ENCODE measurements at regions not wholly inside any gene's neighbourhood (a gene's known extent, or its start where the extent isn't known, plus 50 kb on each side); places are given as distances from the start of the nearest gene placed in this dataset.

DNA sequence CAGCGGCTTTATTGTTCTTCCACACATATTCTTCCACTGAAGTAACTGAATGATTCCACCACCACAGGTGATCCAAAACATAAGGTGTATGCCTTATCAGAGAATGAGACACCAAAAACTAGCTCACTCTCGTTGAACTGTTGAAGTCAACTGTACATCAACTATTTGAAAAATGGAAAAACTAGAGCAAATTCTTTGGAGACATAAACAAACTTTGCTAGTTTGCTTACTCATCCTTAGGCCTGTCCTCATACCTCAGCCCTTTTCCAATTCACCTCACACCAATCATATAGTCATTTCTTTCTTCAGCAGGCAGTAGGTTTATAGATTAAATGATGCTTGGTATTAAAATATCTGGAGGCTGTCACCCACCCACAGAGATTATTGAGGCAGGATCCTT, 77.1 kb upstream of the RNF217 start:
- Mint-ChIP-seq H3K4me1 (peaks cover 43% of the 10 kb centered on the region), H3K4me3 (no peak overlapping the region), H3K9me3 (no peaks in the 10 kb centered on the region), H3K27ac (no peak overlapping the region), H3K27me3 (ENCODE audit: low read depth) (no peaks in the 10 kb centered on the region), H3K36me3 (no peaks in the 10 kb centered on the region)
- DNase-seq (ENCODE audit: low spot score in 2 of 2, unreplicated experiment in 2 of 2): no peak
- TF ChIP-seq, protein P1, sequence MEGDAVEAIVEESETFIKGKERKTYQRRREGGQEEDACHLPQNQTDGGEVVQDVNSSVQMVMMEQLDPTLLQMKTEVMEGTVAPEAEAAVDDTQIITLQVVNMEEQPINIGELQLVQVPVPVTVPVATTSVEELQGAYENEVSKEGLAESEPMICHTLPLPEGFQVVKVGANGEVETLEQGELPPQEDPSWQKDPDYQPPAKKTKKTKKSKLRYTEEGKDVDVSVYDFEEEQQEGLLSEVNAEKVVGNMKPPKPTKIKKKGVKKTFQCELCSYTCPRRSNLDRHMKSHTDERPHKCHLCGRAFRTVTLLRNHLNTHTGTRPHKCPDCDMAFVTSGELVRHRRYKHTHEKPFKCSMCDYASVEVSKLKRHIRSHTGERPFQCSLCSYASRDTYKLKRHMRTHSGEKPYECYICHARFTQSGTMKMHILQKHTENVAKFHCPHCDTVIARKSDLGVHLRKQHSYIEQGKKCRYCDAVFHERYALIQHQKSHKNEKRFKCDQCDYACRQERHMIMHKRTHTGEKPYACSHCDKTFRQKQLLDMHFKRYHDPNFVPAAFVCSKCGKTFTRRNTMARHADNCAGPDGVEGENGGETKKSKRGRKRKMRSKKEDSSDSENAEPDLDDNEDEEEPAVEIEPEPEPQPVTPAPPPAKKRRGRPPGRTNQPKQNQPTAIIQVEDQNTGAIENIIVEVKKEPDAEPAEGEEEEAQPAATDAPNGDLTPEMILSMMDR (IDR thresholded peaks at IDR 0.05; ENCODE audit: unreplicated experiment): no peak

DNA sequence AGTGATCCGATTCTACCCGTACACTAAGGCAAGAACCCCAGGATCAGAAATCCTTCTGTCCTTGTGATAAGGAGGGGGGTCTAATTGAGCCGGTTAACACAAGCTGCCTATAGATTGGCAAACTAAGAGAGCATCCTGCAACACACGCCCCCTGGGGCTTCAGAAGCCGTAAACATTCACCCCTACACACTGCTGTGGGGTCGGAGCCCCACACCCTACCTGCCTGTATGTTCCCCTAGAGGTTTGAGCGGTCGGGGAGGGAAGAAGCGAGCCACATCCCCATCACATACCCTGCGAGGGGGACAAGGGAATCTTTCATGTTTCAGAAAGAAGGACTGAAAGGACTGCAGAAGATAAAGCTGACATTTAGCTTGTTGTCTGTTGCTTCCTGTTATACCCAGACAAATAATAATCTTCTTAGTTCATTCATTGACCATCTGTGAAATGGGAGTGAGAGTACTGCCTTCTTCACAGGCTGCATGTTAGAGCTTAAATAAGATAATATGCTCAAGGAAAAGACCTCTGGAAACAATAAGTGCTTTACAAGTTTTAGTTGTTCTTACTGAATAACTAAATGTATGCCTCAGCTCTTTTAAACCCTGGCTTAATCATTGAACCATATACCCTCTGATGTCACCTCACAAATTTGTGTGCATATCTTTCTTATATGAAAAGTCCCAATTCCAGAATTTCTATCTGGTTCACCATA, 74.2 kb upstream of the RNF217 start:
- H3K4me3 Mint-ChIP-seq: no peak overlapping the region
- no peaks in the 10 kb centered on the region for H3K9me3 Mint-ChIP-seq
- no peak overlapping the region for H3K27ac Mint-ChIP-seq
- no peak for DNase-seq (ENCODE audit: low spot score in 2 of 2, unreplicated experiment in 2 of 2)
- TF ChIP-seq, protein P1 (IDR thresholded peaks at IDR 0.05; ENCODE audit: unreplicated experiment): no peak
- peaks cover 2% of the 10 kb centered on the region for H3K36me3 Mint-ChIP-seq
- H3K4me1 Mint-ChIP-seq: peaks cover 26% of the 10 kb centered on the region
- no peaks in the 10 kb centered on the region for H3K27me3 Mint-ChIP-seq (ENCODE audit: low read depth)

DNA sequence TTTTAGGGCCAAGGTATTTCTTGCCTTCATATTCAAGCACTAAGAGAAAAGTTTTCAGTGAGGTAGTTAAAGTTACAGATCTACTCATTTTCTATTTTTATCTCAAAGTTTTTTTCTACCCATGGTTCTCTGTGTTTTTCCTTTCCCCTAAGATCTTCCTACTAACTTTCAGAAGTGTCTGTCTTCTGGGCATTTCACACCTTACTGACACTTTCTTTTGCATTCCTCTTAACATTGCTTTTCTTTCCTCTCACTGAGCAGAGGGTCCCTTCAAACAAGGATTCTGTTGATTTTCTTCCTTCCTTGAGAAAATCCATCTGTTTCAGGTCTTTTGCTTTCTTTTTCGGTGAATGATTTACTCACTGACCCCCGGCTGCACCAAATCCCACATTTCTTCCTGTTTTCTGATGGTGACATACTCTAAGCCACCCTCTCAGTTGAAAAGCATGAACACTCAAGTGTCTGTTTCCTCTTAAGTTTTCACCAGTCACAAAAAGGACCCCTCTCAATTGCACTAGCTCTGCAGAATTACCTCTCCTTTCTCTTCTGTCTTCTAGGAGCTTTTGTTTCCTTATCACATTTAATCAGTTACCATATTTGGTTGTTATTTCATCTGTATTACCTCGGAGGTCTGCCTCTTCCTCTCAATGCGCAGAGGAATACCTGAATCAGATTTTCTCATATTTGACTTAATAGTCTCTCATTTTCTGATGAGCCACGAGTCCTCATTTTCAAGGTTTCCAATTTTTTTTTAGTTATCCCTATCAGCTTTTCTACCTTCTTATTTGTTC, 73.5 kb upstream of the RNF217 start:
- Mint-ChIP-seq H3K27me3 (ENCODE audit: low read depth) (no peaks in the 10 kb centered on the region), H3K4me1 (peaks cover 20% of the 10 kb centered on the region), H3K27ac (peak overlapping the region; percentile 18), H3K4me3 (peak overlapping the region; percentile 20), H3K9me3 (no peaks in the 10 kb centered on the region), H3K36me3 (peaks cover 2% of the 10 kb centered on the region)
- no peak for DNase-seq (ENCODE audit: low spot score in 2 of 2, unreplicated experiment in 2 of 2)
- TF ChIP-seq, protein P1 (IDR thresholded peaks at IDR 0.05; ENCODE audit: unreplicated experiment): no peak

DNA sequence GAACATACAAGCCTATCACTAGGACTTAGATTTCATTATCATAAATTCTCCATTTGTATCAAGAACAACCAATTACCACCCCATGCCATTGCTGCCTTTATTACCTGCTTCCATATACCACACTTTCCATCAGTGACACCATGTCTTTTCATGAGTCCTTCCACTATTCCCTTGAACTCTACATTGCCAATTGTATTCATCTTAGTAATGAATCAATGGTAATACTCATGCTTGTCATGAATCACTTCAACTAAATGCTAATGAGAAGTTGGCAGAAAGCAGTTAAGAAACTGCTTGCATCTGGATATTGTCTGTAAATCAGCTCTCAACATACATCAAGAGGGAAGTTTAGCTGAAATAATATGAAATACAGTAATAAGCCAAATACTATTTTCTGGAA, 61.2 kb upstream of the RNF217 start:
- no peak for DNase-seq (ENCODE audit: low spot score in 2 of 2, unreplicated experiment in 2 of 2)
- TF ChIP-seq, protein P1 (IDR thresholded peaks at IDR 0.05; ENCODE audit: unreplicated experiment): no peak
- H3K27me3 Mint-ChIP-seq (ENCODE audit: low read depth): no peaks in the 10 kb centered on the region
- no peaks in the 10 kb centered on the region for H3K36me3 Mint-ChIP-seq
- H3K4me3 Mint-ChIP-seq: no peak overlapping the region
- no peak overlapping the region for H3K27ac Mint-ChIP-seq
- H3K9me3 Mint-ChIP-seq: peaks cover 7% of the 10 kb centered on the region
- H3K4me1 Mint-ChIP-seq: no peaks in the 10 kb centered on the region

DNA sequence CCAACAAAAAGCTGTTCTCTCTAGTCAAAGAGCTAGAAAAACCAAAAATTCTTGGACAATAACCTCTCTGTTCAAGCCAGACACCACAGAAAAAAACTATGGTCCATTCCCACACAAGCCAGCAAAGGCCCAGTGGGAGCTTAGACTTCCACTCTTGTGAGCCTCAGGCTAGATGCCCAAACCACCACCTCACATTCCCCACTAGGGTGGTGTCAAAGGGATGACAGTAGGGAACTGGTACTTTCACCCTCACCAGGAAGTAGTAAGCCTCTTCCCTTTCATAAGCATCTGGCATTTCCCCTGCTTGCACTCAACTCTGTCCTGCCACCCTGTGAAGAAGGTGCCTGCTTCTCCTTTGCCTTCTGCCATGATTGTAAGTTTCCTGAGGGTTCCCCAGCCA, 58.4 kb upstream of the RNF217 start:
- H3K27me3 Mint-ChIP-seq (ENCODE audit: low read depth): no peaks in the 10 kb centered on the region
- DNase-seq (ENCODE audit: low spot score in 2 of 2, unreplicated experiment in 2 of 2): no peak
- no peaks in the 10 kb centered on the region for H3K36me3 Mint-ChIP-seq
- H3K4me1 Mint-ChIP-seq: no peaks in the 10 kb centered on the region
- H3K9me3 Mint-ChIP-seq: peaks cover 6% of the 10 kb centered on the region
- H3K27ac Mint-ChIP-seq: no peak overlapping the region
- H3K4me3 Mint-ChIP-seq: no peak overlapping the region
- TF ChIP-seq, protein P1 (IDR thresholded peaks at IDR 0.05; ENCODE audit: unreplicated experiment): no peak
